ENCODE measurements at regions not wholly inside any gene's neighbourhood (a gene's known extent, or its start where the extent isn't known, plus 50 kb on each side); places are given as distances from the start of the nearest gene placed in this dataset.

DNA sequence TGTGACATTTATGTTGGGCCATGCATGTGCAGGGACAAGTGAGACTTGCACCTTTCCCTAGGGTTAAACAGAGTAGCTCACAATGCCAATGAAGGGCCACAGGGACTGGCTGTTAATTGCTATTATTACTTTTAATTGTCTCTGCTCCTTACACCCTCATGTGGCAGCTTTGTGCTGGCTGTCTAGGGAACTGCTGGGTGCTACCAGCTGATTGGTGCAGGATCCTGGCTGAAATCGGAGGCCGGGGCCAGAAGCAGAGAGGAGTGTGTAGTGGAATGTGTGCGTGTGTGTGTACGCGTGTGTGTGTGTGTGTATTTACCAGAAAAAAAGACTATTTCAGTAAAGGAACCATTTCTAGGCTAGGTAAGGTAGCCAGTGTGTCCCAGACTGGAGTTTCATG lies 302.5 kb downstream of the CTTN start (continued):
- TF ChIP-seq CHD2 (IDR thresholded peaks at IDR 0.05; ENCODE audit: low read length, partially characterized antibody) = no peak
- TF ChIP-seq SMC3 (IDR thresholded peaks at IDR 0.05; ENCODE audit: low read depth, low read length) = no peak
- no peak for TF ChIP-seq TCF12 (IDR thresholded peaks at IDR 0.05)
- no peak for TF ChIP-seq EP300 (IDR thresholded peaks at IDR 0.05; ENCODE audit: borderline replicate concordance in 1 of 2, low read depth in 1 of 2, low read length in 1 of 2)
- TF ChIP-seq, protein P1, sequence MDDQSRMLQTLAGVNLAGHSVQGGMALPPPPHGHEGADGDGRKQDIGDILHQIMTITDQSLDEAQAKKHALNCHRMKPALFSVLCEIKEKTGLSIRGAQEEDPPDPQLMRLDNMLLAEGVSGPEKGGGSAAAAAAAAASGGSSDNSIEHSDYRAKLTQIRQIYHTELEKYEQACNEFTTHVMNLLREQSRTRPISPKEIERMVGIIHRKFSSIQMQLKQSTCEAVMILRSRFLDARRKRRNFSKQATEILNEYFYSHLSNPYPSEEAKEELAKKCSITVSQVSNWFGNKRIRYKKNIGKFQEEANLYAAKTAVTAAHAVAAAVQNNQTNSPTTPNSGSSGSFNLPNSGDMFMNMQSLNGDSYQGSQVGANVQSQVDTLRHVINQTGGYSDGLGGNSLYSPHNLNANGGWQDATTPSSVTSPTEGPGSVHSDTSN (IDR thresholded peaks at IDR 0.05) = no peak
- TF ChIP-seq, protein P2, sequence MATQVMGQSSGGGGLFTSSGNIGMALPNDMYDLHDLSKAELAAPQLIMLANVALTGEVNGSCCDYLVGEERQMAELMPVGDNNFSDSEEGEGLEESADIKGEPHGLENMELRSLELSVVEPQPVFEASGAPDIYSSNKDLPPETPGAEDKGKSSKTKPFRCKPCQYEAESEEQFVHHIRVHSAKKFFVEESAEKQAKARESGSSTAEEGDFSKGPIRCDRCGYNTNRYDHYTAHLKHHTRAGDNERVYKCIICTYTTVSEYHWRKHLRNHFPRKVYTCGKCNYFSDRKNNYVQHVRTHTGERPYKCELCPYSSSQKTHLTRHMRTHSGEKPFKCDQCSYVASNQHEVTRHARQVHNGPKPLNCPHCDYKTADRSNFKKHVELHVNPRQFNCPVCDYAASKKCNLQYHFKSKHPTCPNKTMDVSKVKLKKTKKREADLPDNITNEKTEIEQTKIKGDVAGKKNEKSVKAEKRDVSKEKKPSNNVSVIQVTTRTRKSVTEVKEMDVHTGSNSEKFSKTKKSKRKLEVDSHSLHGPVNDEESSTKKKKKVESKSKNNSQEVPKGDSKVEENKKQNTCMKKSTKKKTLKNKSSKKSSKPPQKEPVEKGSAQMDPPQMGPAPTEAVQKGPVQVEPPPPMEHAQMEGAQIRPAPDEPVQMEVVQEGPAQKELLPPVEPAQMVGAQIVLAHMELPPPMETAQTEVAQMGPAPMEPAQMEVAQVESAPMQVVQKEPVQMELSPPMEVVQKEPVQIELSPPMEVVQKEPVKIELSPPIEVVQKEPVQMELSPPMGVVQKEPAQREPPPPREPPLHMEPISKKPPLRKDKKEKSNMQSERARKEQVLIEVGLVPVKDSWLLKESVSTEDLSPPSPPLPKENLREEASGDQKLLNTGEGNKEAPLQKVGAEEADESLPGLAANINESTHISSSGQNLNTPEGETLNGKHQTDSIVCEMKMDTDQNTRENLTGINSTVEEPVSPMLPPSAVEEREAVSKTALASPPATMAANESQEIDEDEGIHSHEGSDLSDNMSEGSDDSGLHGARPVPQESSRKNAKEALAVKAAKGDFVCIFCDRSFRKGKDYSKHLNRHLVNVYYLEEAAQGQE (IDR thresholded peaks at IDR 0.05; ENCODE audit: low read depth, low read length) = no peak
- TF ChIP-seq MEF2A (IDR thresholded peaks at IDR 0.05; ENCODE audit: borderline replicate concordance, low read depth) = no peak

DNA sequence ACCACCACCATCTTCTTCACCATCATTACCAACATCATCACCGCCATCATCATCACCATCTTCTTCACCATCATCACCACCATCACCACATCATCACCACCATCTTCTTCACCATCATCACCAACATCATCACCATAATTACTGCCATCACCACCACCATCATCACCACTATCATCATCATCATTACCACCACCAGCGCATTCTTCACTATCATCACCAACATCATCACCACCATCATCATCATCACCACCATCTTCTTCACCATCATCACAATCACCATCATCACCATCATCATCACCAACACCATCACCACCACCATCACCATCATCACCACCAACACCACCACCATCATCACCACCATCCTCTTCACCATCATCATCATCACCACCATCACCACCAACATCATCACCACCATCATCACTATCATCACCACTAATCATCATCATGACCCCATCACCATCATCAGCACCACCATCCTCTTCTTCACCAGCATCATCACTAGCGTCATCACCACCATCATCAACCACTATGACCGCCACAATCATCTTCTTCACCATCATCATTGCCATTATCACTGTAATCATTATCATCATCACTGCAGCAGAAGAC lies 303.8 kb downstream of the CTTN start:
- no peaks in the 10 kb centered on the region for H3K79me2 ChIP-seq (ENCODE audit: insufficient read depth)
- no peaks in the 10 kb centered on the region for H3K36me3 ChIP-seq (replicated peaks in 1 of 2; ENCODE audit: control insufficient read depth in 1 of 2, insufficient read depth in 2 of 2, low read length in 1 of 2)
- no peak for TF ChIP-seq TAF1 (IDR thresholded peaks at IDR 0.05; ENCODE audit: borderline replicate concordance, low read depth, low read length)
- no peaks in the 10 kb centered on the region for H3K9me2 ChIP-seq
- WGBS (ENCODE audit: low lambda C conversion rate) = 75% methylated on average over 4 of the region's 4 CpGs
- peaks cover 0 to 8% of the 10 kb centered on the region in 2 experiments; a peak in 1 of 4 replicates for H3K4me1 ChIP-seq (ENCODE audit: control insufficient read depth in 1 of 2, insufficient read depth in 2 of 2, low read depth in 1 of 2, low read length in 1 of 2)
- no peak overlapping the region for H3K4me2 ChIP-seq
- H3K9ac ChIP-seq = no peak overlapping the region
- no peaks in the 10 kb centered on the region for H4K20me1 ChIP-seq (ENCODE audit: insufficient read depth)
- H3K27me3 ChIP-seq (ENCODE audit: insufficient read depth) = no peaks in the 10 kb centered on the region
- H3K27ac ChIP-seq (ENCODE audit: low read depth in 2 of 2, low read length in 1 of 2) = no peak overlapping the region
- no peaks in the 10 kb centered on the region for H3K9me3 ChIP-seq
- H3K4me3 ChIP-seq (ENCODE audit: low read depth in 2 of 2, low read length in 1 of 2) = no peak overlapping the region
- no peaks in the 10 kb centered on the region for H3F3A ChIP-seq (replicated peaks; ENCODE audit: insufficient read depth)
- ChIA-PET CTCF (no interaction called here), POLR2A (no interaction called here)
- no peak for DNase-seq
- no peak overlapping the region for H2AFZ ChIP-seq (ENCODE audit: low read depth)

Measured in SK-N-SH (cell line).